Tibial nerve (tissue), 4 donors: ENCODE measurements at regions not wholly inside any gene's neighbourhood (a gene's known extent, or its start where the extent isn't known, plus 50 kb on each side); places are given as distances from the start of the nearest gene placed in this dataset.

Experiments
- DNase-seq, 2 donors: peaks; one replicate each; pipeline ENCODE4 v3.0.0-alpha.2; 2019; ENCODE audit warnings: low spot score in 2 of 2
- H3K27ac ChIP-seq, 4 donors: fragments of 200-600 bp; sonication (generic) in 3 of 4; one replicate each; pipeline ENCODE4 v1.5.1; 2017 to 2019; ENCODE audit warnings: mild to moderate bottlenecking in 1 of 4
- H3K27me3 ChIP-seq, 2 donors: fragments of 200-600 bp; sonication (generic) in 1 of 2; one replicate each; pipeline versions ENCODE4 v1.5.1 to v1.6.0; 2017 to 2019
- H3K36me3 ChIP-seq, 3 donors: fragments of 200-600 bp; sonication (generic); one replicate each; pipeline ENCODE4 v1.5.1; 2018 to 2019
- H3K4me1 ChIP-seq, 4 donors: fragments of 200-600 bp; sonication (generic) in 3 of 4; one replicate each; pipeline ENCODE4 v1.5.1; 2017 to 2019
- H3K4me3 ChIP-seq, 4 donors: fragments of 200-600 bp; sonication (generic) in 3 of 4; one replicate each; pipeline ENCODE4 v1.5.1; 2017 to 2019; ENCODE audit warnings: mild to moderate bottlenecking in 1 of 4, moderate library complexity in 1 of 4
- H3K9me3 ChIP-seq, 4 donors: fragments of 200-600 bp; sonication (generic) in 3 of 4; one replicate each; pipeline ENCODE4 v1.5.1; 2017 to 2019
- EP300 ChIP-seq, 2 donors: sonication (generic); formaldehyde crosslinking; IDR thresholded peaks; one replicate each; pipeline ENCODE4 v1.6.1; 2017; ENCODE audit warnings: antibody characterized with exemption in 2 of 2, mild to moderate bottlenecking in 1 of 2
- POLR2A ChIP-seq, 2 donors: fragments of 450-650 bp; IDR thresholded peaks; one replicate each; pipeline ENCODE4 v1.6.1; 2017; ENCODE audit warnings: antibody characterized with exemption in 2 of 2, mild to moderate bottlenecking in 2 of 2, moderate library complexity in 2 of 2
- WGBS, 2 donors: methylation state at CpG; one replicate each; pipeline ENCODE4 v1.1.5; 2018; 5-methylcytosine and 5-hydroxymethylcytosine counted together
- TF ChIP-seq, protein P1 (sequence below), 5 experiments: fragments of 200-600 bp in 3 of 5; fragments of 450-650 bp in 2 of 5; sonication (generic) in 3 of 5; IDR thresholded peaks; one replicate each; pipeline ENCODE4 v1.5.1; 2016 to 2019; ENCODE audit warnings: antibody characterized with exemption in 5 of 5, mild to moderate bottlenecking in 3 of 5, moderate library complexity in 2 of 5

DNA sequence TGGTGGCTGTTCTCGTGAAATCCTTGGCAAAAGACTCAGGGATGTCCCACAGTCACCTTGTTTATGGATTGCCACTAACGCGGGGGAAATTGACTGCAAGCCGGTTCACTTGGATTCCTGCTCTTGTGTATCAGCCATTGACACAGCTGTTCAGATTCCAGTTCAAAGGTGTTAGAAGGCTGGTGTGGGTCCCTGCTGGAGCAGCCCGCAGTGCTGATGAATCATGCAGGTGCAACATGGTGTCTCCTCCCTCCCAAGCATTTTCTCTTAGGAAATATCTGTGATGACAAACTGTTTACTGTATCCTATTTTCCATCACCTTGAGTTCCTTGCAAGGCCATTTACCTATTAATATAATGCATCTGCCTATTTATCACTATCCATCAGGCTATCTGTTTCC lies 170.1 kb downstream of the GATA3 start:
- H3K9me3 ChIP-seq = peaks cover 0 to under 1% (median 0%) of the 10 kb centered on the region in 4 donors
- 79 to 91% methylated on average over 5 of the region's 5 CpGs for WGBS, 2 donors
- no peaks in the 10 kb centered on the region for H3K4me1 ChIP-seq
- H3K36me3 ChIP-seq = no peaks in the 10 kb centered on the region
- H3K4me3 ChIP-seq = no peak overlapping the region
- TF ChIP-seq, protein P1, sequence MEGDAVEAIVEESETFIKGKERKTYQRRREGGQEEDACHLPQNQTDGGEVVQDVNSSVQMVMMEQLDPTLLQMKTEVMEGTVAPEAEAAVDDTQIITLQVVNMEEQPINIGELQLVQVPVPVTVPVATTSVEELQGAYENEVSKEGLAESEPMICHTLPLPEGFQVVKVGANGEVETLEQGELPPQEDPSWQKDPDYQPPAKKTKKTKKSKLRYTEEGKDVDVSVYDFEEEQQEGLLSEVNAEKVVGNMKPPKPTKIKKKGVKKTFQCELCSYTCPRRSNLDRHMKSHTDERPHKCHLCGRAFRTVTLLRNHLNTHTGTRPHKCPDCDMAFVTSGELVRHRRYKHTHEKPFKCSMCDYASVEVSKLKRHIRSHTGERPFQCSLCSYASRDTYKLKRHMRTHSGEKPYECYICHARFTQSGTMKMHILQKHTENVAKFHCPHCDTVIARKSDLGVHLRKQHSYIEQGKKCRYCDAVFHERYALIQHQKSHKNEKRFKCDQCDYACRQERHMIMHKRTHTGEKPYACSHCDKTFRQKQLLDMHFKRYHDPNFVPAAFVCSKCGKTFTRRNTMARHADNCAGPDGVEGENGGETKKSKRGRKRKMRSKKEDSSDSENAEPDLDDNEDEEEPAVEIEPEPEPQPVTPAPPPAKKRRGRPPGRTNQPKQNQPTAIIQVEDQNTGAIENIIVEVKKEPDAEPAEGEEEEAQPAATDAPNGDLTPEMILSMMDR (IDR thresholded peaks at IDR 0.05) = no peak
- TF ChIP-seq POLR2A (IDR thresholded peaks at IDR 0.05) = no peak
- no peak for TF ChIP-seq EP300 (IDR thresholded peaks at IDR 0.05)
- DNase-seq = no peak
- H3K27me3 ChIP-seq = no peaks in the 10 kb centered on the region
- no peak overlapping the region for H3K27ac ChIP-seq

DNA sequence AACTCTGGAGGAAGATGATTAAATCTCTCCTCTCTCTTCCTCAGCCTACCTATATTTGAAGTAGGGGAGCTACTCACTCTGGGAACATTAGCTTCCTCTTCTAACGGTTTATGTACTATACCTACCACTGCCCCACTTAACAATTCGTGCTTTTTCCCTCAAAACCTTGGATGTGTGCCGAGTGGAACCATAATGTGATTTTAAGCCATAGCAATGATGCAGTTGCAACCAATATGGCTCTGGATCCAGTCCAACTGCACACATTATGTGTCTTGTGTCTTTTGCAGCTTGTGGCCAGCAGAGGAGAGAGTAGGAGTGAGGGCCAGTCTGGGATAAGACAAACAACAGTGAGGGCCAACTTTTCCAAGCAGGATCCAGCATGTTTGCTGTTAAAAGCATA lies 170.7 kb downstream of the GATA3 start:
- DNase-seq = no peak
- no peaks in the 10 kb centered on the region for H3K27me3 ChIP-seq
- H3K27ac ChIP-seq = no peak overlapping the region
- no peaks in the 10 kb centered on the region for H3K4me1 ChIP-seq
- no peak for TF ChIP-seq POLR2A (IDR thresholded peaks at IDR 0.05)
- TF ChIP-seq EP300 (IDR thresholded peaks at IDR 0.05) = no peak
- TF ChIP-seq, protein P1 (IDR thresholded peaks at IDR 0.05) = no peak
- WGBS, 2 donors = 49 to 54% methylated on average over 3 of the region's 3 CpGs
- no peaks in the 10 kb centered on the region for H3K9me3 ChIP-seq
- H3K36me3 ChIP-seq = no peaks in the 10 kb centered on the region
- no peak overlapping the region for H3K4me3 ChIP-seq

DNA sequence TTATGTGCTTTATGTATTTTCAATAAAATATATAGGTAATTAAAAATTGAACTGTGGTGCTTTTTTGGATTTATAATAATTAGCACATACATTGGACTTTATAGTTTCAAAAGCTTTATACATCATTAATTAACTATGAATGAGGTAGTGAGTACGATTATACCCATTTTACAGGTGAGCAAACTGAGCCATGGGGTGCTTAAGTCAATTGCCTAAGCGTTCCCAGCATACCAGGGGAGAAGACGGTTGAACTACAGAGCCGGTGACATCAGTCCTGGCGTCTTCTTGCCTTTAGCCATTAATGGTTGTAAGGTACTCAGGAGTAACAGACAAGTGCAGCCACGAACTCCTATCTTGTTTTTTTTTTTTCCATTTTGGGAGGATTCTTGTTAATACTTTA lies 172.8 kb downstream of the GATA3 start:
- TF ChIP-seq POLR2A (IDR thresholded peaks at IDR 0.05) (no peak), EP300 (IDR thresholded peaks at IDR 0.05) (no peak)
- TF ChIP-seq, protein P1 (IDR thresholded peaks at IDR 0.05) = no peak
- H3K27ac ChIP-seq = no peak overlapping the region
- no peaks in the 10 kb centered on the region for H3K36me3 ChIP-seq
- no peak for DNase-seq
- H3K27me3 ChIP-seq = no peaks in the 10 kb centered on the region
- H3K4me3 ChIP-seq = no peak overlapping the region
- no peaks in the 10 kb centered on the region for H3K4me1 ChIP-seq
- no peaks in the 10 kb centered on the region for H3K9me3 ChIP-seq
- WGBS, 2 donors = 85 to 89% methylated on average over 6 of the region's 6 CpGs

DNA sequence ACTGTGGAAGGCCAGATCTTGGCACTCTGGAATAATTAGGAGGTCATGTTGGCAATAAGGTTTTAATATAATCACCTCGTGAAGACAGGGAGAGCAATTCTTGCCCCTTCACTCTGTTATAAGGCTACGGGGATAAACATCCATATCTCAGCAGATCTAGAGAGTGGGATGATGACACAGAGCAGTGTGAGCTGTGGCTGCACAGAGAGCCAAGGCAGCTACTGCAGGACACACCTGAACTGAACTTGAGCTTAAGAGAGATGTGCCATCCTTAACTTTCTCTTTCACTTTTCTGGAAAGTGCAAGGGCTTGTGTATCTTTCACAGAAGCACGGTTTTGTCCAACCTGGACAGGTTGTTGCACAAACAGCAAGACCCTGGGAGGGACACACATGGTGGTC lies 174.7 kb downstream of the GATA3 start:
- WGBS, 2 donors = 73 to 81% methylated on average over 3 of the region's 3 CpGs

DNA sequence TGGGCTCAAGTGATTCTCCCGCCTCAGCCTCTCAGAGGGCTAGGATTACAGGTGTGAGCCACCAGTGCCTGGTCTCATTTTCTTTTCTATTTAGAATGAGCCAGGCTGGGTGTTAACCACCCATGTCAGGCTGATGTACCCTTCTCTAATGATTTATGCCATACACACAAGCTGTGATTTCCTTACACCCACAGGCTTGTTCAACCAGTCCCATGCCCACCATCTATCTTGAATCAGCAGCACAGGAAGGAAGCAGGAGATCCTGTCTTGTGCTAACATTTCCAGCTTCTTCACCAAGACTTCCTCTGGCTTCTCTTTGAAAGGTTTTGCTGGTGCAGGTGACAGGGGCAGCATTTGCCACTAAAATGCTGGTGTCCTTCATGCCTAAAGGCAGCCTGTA lies 176.4 kb downstream of the GATA3 start:
- TF ChIP-seq, protein P1 (IDR thresholded peaks at IDR 0.05) = no peak
- TF ChIP-seq POLR2A (IDR thresholded peaks at IDR 0.05) (no peak), EP300 (IDR thresholded peaks at IDR 0.05) (no peak)
- no peak overlapping the region for H3K27ac ChIP-seq
- no peaks in the 10 kb centered on the region for H3K9me3 ChIP-seq
- 97 to 100% methylated on average over 1 of the region's 1 CpG for WGBS, 2 donors
- no peaks in the 10 kb centered on the region for H3K4me1 ChIP-seq
- no peak for DNase-seq
- H3K36me3 ChIP-seq = no peaks in the 10 kb centered on the region
- H3K4me3 ChIP-seq = no peak overlapping the region
- no peaks in the 10 kb centered on the region for H3K27me3 ChIP-seq

More for the DNA sequence above, 174.7 kb downstream of the GATA3 start:
- Histone ChIP-seq H3K27ac (no peak overlapping the region), H3K4me1 (no peaks in the 10 kb centered on the region), H3K4me3 (no peak overlapping the region), H3K9me3 (no peaks in the 10 kb centered on the region), H3K36me3 (no peaks in the 10 kb centered on the region), H3K27me3 (no peaks in the 10 kb centered on the region)
- no peak for DNase-seq
- TF ChIP-seq EP300 (IDR thresholded peaks at IDR 0.05) = no peak
- TF ChIP-seq, protein P1 (IDR thresholded peaks at IDR 0.05) = no peak
- TF ChIP-seq POLR2A (IDR thresholded peaks at IDR 0.05) = no peak
